IMR-90 (cell line): ENCODE measurements at regions not wholly inside any gene's neighbourhood (a gene's known extent, or its start where the extent isn't known, plus 50 kb on each side); places are given as distances from the start of the nearest gene placed in this dataset.

Experiments
- ATAC-seq: fragments of 200-7000 bp; cut with Tn5 transposase; 2 replicates; pipeline ENCODE4 v1.9.1; 2020; ENCODE audit warnings: low read depth, mild to moderate bottlenecking, moderate library complexity
- BruUV-seq: library from RNA; stranded (reverse); fragments of 400-500 nt; replicated peaks from 2 replicates; lab custom pipeline; 2021; lab: Mats Ljungman, UMichigan
- CTCF ChIA-PET: fragments of 300-600 bp; formaldehyde crosslinking; extraction: SDS; loops from one replicate; lab custom pipeline; 2021; ENCODE audit warnings: antibody characterized with exemption; lab: Yijun Ruan, JAX
- POLR2A ChIA-PET: fragments of 300-600 bp; sonication (Branson Sonifier 250); formaldehyde crosslinking; loops from one replicate; lab custom pipeline; 2022; ENCODE audit warnings: antibody characterized with exemption; ENCODE audit not compliant: unreplicated experiment; lab: Charles Lee
- DNase-seq: peaks from one replicate; pipeline ENCODE4 v3.0.0; 2013
- H2AFZ ChIP-seq: replicated peaks from 2 replicates; pipeline ENCODE3; 2013; ENCODE audit warnings: low read length, mild to moderate bottlenecking; ENCODE audit not compliant: poor library complexity
- H2AK5ac ChIP-seq: 2 replicates; pipeline ENCODE4 v1.6.1; 2013; ENCODE audit warnings: low read depth, low read length, inconsistent platforms
- H2AK9ac ChIP-seq: replicated peaks from 2 replicates; pipeline ENCODE3; 2013; ENCODE audit warnings: mild to moderate bottlenecking, low read depth, low read length, moderate library complexity; ENCODE audit not compliant: poor library complexity
- H2BK120ac ChIP-seq: 2 replicates; pipeline ENCODE4 v1.6.1; 2013; ENCODE audit warnings: low read depth, low read length, inconsistent platforms
- H2BK15ac ChIP-seq: 3 replicates; pipeline ENCODE4 v1.6.1; 2013; ENCODE audit warnings: low read depth, low read length, inconsistent platforms
- H2BK20ac ChIP-seq: 2 replicates; pipeline ENCODE4 v1.6.1; 2013; ENCODE audit warnings: low read depth, mild to moderate bottlenecking, inconsistent platforms, low read length, moderate library complexity
- H2BK5ac ChIP-seq: 2 replicates; pipeline ENCODE4 v1.6.1; 2013; ENCODE audit warnings: mild to moderate bottlenecking, low read depth, low read length, inconsistent platforms; ENCODE audit not compliant: poor library complexity, severe bottlenecking
- H3K14ac ChIP-seq: replicated peaks from 2 replicates; pipeline ENCODE4 v1.6.1; 2013; ENCODE audit warnings: low read depth, low read length, inconsistent platforms
- H3K18ac ChIP-seq: 2 replicates; pipeline ENCODE4 v1.6.1; 2013; ENCODE audit warnings: low read depth, low read length, control low read depth
- H3K23ac ChIP-seq: 2 replicates; pipeline ENCODE4 v1.6.1; 2013; ENCODE audit warnings: low read depth, low read length, inconsistent platforms
- H3K27ac ChIP-seq: 2 replicates; pipeline ENCODE4 v1.5.1; 2013; ENCODE audit warnings: mild to moderate bottlenecking, control low read depth, low read length; ENCODE audit not compliant: insufficient read depth
- H3K27me3 ChIP-seq: 2 replicates; pipeline ENCODE4 v1.6.1; 2013; ENCODE audit warnings: low read length; ENCODE audit not compliant: control insufficient read depth, insufficient read depth
- H3K36me3 ChIP-seq: 2 replicates; pipeline ENCODE4 v1.6.1; 2013; ENCODE audit warnings: low read length, mixed read lengths; ENCODE audit not compliant: control insufficient read depth, insufficient read depth
- H3K4ac ChIP-seq: 2 replicates; pipeline ENCODE4 v1.6.1; 2013; ENCODE audit warnings: low read depth, low read length, inconsistent platforms
- H3K4me1 ChIP-seq: 2 replicates; pipeline ENCODE4 v1.6.1; 2013; ENCODE audit warnings: low read length, mixed read lengths; ENCODE audit not compliant: control insufficient read depth, insufficient read depth
- H3K4me2 ChIP-seq: 2 replicates; pipeline ENCODE4 v1.6.1; 2013; ENCODE audit warnings: low read depth, mild to moderate bottlenecking, control low read depth, low read length, moderate library complexity
- H3K4me3 ChIP-seq: 2 replicates; pipeline ENCODE4 v1.5.1; 2013; ENCODE audit warnings: low read depth, mild to moderate bottlenecking, control low read depth, low read length, moderate library complexity; ENCODE audit not compliant: insufficient read depth
- H3K56ac ChIP-seq: 2 replicates; pipeline ENCODE4 v1.6.1; 2013; ENCODE audit warnings: low read length, inconsistent platforms; ENCODE audit not compliant: insufficient read depth; ENCODE audit errors: extremely low read depth
- H3K79me1 ChIP-seq, 2 experiments: 2 replicates each; pipeline ENCODE4 v1.6.1; 2013; ENCODE audit warnings: low read length in 2 of 2, inconsistent platforms in 1 of 2, low read depth in 1 of 2
- H3K9ac ChIP-seq: 2 replicates; pipeline ENCODE4 v1.6.1; 2013; ENCODE audit warnings: low read depth, low read length, control low read depth
- H3K9me1 ChIP-seq: 2 replicates; pipeline ENCODE4 v1.6.1; 2013; ENCODE audit warnings: low read length, inconsistent platforms; ENCODE audit not compliant: insufficient read depth
- H3K9me3 ChIP-seq: 2 replicates; pipeline ENCODE4 v1.6.1; 2013; ENCODE audit warnings: low read length; ENCODE audit not compliant: control insufficient read depth, insufficient read depth
- H4K20me1 ChIP-seq: 2 replicates; pipeline ENCODE4 v1.6.1; 2013; ENCODE audit warnings: low read length, inconsistent platforms; ENCODE audit not compliant: insufficient read depth
- H4K5ac ChIP-seq: 2 replicates; pipeline ENCODE4 v1.6.1; 2013; ENCODE audit warnings: mild to moderate bottlenecking, low read depth, low read length, control low read depth
- H4K8ac ChIP-seq, 2 experiments: 2 replicates each; pipeline ENCODE4 v1.6.1; 2013; ENCODE audit warnings: low read depth in 2 of 2, low read length in 2 of 2, control low read depth in 1 of 2, inconsistent platforms in 1 of 2
- H4K91ac ChIP-seq: 2 replicates; pipeline ENCODE4 v1.6.1; 2013; ENCODE audit warnings: low read depth, low read length, inconsistent platforms; ENCODE audit not compliant: insufficient read depth
- RCOR1 ChIP-seq: IDR thresholded peaks from 2 replicates; pipeline ENCODE4 v1.6.1; 2012; ENCODE audit warnings: mild to moderate bottlenecking, low read length, improper control_type of control experiment; ENCODE audit not compliant: insufficient replicate concordance
- RFX5 ChIP-seq: IDR thresholded peaks from 2 replicates; pipeline ENCODE4 v1.8.0; 2012; ENCODE audit warnings: low read depth, mild to moderate bottlenecking, low read length, moderate library complexity
- WGBS, 2 experiments: methylation state at CpG; one replicate each; pipeline versions ENCODE4 v1.1.5 to v1.1.7; 2013; ENCODE audit warnings: missing lambda C conversion rate in 2 of 2; ENCODE audit not compliant: insufficient read length in 1 of 2; ENCODE audit errors: extremely low coverage in 2 of 2; 5-methylcytosine and 5-hydroxymethylcytosine counted together
- dilution Hi-C: fragments of 300-500 bp; cut with HindIII; formaldehyde crosslinking; loops from one replicate; pipeline ENCODE4 v1.14.3; 2018; ENCODE audit warnings: low sequenced_read_pairs; ENCODE audit not compliant: unreplicated experiment
- in situ Hi-C: fragments of 300-500 bp; cut with MboI; formaldehyde crosslinking; loops from 3 replicates; pipeline ENCODE4 v1.14.3; 2019; ENCODE audit warnings: low sequenced_read_pairs, inconsistent platforms, mixed read lengths
- intact Hi-C: fragments of 100-400 bp; cut with micrococcal nuclease; formaldehyde crosslinking; loops from 2 replicates; pipeline ENCODE4 v1.10.0; 2022

DNA sequence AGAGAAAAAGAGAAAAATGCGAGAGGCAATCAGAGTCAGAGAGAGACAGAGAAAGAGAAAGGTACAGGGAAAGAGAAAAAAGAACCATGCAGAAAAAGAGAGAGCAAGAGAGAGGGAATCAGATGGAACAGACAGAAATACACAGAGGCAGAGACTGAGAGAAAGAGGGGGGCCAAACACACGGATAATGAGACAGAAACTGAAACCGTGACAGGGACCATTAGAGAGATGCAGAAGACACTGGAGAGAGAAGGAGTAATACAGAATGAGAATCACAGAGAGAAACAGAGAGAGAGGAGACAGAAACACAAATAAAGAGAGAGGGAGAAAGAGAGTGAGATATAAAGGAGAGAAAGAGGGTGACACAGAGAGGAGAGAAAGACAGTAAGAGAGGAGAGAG is 412.1 kb upstream of the USP9Y start:
- H2AFZ ChIP-seq: no peak overlapping the region
- no peak overlapping the region for H3K9ac ChIP-seq
- ATAC-seq (no peak), DNase-seq (no peak)
- no peak overlapping the region for H2BK5ac ChIP-seq
- H4K91ac ChIP-seq: no peak overlapping the region
- H4K5ac ChIP-seq: no peak overlapping the region
- H4K20me1 ChIP-seq: no peaks in the 10 kb centered on the region
- no peak overlapping the region for H3K27ac ChIP-seq
- H3K27me3 ChIP-seq: no peaks in the 10 kb centered on the region
- H3K36me3 ChIP-seq: no peaks in the 10 kb centered on the region
- in situ Hi-C loops (no loop called here), intact Hi-C loops (no loop called here), dilution Hi-C loops (no loop called here)
- H2BK120ac ChIP-seq: no peak overlapping the region
- H3K4ac ChIP-seq: no peak overlapping the region
- ChIA-PET POLR2A (no interaction called here), CTCF (no interaction called here)
- no peaks in the 10 kb centered on the region for H3K79me1 ChIP-seq
- no peak overlapping the region for H3K4me2 ChIP-seq
- H2AK5ac ChIP-seq: no peak overlapping the region
- H3K14ac ChIP-seq: no peak overlapping the region
- TF ChIP-seq RFX5 (no peak), RCOR1 (no peak)
- no peak overlapping the region for H3K4me3 ChIP-seq
- no peak overlapping the region for H2BK20ac ChIP-seq
- no peak overlapping the region for H3K18ac ChIP-seq
- H2BK15ac ChIP-seq: no peak overlapping the region
- no peaks in the 10 kb centered on the region for H3K9me3 ChIP-seq
- H4K8ac ChIP-seq: no peak overlapping the region
- BruUV-seq: no TSS peak
- no peaks in the 10 kb centered on the region for H3K9me1 ChIP-seq
- no peaks in the 10 kb centered on the region for H3K4me1 ChIP-seq
- H3K56ac ChIP-seq: no peak overlapping the region
- WGBS, 2 experiments: no CpG with 5 or more reads among the region's 3 CpGs
- H3K23ac ChIP-seq: no peak overlapping the region
- no peak overlapping the region for H2AK9ac ChIP-seq
